HG03280 (cell line): ENCODE measurements at regions not wholly inside any gene's neighbourhood (a gene's known extent, or its start where the extent isn't known, plus 50 kb on each side); places are given as distances from the start of the nearest gene placed in this dataset.

Experiments used
- ATAC-seq: cut with Tn5 transposase; IDR thresholded peaks from one replicate; pipeline ENCODE4 v1.9.1; 2021; ENCODE audit warnings: mild to moderate bottlenecking, moderate library complexity; ENCODE audit not compliant: unreplicated experiment

DNA sequence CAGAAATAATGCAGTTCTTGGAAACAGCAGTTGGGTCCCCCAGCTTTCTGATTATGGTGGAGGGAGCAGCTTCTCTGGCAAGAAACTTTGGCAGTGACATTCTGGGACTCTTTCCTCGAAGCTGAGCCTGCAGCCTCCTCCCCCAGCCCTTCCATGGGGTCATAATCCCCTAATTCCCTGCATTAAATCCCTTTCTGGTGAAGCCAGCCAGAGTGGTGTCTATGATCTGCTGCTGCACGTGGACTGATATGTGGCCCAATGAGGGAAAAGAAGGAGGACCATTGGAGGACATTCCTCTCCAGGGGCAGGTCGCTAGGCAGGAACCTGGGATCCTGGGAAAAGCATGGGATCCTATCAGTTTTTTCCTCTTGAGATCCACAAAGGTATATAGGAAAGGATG is 470.5 kb downstream of the RPS24 start:
- ATAC-seq: no peak

DNA sequence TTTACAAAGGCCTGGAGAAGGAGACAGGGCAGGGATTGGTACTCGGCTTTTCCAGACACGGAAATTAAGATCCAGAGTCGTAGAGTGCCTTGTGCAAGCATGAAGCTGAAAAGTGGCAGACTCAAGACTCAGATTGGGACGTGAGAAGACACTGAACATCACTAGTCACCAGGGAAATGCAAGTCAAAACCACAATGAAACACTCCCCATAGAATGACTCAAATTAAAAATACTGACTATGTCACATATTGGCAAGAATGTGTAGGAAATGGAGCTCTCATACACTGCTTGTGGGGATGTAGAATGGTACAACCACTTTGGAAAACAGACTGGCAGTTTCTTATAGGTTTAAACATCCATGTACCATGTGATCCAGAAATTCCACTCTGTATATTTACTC is 472.0 kb downstream of the RPS24 start:
- no peak for ATAC-seq

DNA sequence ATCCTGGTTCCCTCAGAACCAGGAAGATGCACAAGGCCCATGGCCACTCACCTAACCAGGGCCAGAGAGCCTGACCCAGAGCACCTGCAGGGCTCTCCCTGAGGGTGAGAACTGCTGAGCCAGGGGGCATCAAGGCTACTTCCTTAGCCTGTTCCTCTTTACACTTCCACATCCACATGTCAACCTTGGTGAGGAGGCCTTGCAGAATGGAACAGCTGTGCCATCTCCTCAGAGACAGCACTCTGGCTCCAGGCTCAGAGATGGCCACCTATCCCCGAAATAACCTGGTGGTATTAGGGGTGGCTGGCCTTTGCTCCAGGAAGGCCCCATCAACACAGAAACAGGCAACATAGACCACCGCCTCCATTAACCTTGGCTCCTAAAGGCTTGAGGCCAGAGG is 473.0 kb downstream of the RPS24 start:
- no peak for ATAC-seq

DNA sequence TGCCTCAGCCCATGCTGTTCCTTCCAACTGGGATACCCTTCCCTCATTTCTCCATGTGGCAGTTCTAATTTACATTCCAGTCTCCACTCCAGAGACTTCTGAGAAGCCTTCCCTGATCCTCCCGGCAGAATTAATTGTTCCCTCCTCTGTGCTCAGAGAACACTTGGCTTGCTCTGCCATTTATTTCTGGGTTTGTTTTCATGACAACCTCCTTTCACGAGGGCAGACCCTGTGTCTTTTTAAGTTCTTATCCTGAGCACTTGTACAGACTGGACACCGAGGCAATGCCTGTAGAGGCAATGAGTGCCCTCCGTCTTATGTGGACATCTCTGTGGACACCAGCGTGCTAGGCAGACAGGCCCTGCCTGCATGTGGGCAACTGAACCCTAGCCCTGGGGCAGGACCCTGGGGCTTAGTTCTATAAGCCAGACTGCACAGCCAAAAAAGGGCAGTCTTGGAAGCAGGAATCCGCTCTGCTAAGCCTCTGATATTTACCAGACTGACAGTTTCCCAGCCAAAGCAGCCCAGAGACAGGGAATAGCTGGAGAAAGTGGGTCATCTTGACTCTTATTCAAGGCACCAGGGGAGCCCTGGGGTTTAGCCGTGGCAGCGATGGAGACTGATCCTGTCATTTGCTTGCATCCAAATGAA is 474.0 kb downstream of the RPS24 start:
- ATAC-seq: no peak

DNA sequence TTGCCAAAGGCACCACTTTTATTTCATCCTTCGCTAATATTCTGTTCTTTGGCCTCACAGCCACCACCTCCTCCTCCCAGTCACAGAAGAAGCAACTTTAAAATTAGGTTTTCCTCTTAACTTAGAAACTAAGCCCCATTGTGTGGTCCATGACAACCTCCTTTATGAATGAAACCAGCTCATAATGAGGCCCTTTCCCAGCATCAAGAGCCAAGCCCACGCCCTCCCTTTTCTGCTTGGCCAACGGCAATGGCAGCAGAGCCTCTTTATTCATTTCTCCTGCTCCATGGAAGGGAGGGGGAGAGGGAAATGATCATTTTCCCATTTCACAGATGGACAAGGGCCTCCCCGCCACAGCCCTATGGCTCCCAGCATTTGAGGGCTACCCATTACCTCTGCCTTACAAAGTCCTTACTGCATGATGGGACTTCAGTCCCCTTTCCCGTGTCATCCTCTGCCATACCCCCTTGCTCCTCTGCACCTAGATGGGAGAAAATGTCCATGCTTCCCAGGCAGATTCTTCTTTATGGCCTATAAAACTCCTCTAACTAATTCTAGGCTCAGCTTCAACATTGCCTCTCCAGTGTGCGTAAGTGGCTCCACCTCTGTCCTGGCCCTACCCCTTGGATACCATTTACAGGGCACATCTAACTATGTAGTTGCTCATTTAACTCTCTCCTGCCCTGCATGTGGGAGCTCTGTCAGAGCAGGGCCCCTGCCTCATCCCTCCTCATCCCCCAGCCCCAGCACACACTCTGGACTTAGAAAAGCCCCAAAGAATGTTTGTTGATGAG is 475.5 kb downstream of the RPS24 start:
- no peak for ATAC-seq

DNA sequence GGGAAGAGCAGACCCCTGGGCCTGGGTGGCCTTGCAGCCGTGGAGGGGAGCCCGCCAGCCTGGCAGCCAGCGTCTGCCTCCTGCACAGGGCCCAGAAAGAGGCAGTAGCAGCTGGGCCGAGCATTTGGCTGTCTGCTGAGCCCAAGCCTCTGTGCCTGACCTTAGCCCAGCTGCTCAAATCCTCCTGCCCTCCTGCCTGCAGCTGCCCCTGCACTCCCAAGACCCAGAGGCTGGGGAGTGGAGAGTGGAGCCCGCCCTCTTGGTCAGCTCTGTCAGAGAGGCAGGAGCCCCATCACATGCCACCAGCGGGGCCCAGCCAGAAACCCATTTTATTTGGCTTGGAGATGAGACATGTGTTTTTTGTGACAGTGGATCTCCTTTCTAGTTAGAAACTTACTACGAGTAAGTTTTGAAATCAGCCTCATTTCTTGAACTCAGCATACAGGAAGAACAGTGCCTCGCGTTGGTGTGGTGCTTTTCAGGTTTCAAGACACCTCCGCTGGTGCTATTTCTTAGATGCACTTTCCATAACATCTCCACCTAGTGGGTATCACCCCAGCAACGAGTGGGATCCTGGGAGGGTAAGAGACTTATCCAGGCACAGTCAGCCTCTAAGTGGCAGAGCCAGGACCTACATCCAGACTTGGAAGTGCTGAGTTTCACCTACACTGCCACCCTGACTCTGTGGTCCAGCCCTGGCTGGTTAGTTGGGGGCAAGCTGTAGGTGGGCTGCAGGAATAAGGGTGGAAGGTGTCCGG is 477.1 kb downstream of the RPS24 start:
- no peak for ATAC-seq

DNA sequence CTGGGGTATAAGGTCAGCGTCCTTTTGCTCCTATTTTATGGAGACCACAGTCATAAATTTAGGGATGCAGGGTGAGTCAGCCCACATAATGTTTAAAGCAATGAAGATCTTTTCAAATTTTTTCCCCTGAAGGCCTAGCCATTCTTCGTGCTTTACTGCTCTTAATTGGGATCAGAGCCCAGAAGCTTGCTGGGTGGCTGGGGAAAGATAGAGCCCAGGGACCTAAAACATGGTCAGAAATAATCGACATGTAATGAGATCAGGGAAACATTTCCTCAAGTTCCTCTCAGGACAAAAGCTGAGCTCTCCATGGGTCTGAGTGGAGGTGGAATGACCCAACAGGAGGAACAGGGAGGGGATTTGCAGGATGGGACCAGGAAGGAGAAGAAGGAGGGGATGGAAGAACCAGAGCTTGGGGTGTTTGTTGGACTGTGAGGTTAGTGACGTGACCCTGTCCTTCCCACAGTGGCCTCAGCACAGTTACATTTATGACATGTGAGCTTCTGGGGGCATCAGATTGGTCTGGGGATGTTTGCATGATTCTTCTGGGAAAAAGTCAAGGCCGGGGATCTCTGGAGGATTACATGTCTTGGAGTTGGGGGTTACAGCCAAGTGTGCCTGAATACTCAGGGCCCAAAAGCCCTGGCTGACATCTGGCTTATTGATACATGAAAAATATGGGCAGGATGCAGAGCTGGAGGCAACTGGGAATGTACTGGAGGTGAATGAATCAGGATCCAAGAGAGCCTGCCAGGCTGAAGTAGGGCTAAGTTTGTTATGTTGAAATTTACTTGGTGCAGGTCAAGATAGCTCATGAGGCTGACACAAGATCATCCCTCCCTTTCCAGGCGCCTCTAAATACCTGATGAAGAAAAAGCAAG is 477.9 kb downstream of the RPS24 start:
- ATAC-seq: no peak

DNA sequence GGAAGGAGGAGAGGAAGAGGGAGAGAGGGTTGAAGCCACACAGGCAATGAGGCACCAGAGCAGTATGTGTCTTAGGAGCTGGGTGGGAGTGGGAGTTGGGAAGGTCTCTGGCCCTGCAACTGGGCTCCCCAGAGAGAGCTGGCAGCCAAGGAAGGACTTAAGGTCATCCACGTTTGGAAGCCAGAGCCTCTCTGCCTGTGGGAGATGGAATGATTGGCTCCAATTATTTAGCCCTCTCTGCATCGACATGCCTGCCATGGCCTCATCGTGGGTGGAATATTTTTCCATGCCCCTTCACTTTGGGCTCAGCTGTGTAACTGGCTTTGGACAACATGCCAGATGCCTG is 478.5 kb downstream of the RPS24 start:
- no peak for ATAC-seq

DNA sequence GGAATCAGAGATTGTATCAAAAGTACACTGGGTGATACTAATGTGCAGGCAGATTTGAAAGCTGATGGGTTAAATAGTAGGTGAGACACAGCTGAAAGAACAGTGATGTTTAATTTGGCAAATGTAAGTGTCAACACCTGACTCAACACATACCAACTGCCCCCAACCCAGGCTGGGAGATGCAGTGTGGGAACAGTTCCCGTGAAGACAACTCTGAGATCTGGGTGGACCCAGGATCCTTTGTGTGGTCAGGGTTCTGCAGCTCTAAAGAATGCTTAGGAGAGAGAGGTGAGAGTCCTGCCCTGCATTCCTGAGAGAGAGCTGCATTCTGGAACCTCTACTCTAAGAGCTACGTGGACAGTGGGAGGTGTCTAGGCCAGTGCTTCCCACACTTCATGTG is 479.7 kb downstream of the RPS24 start:
- no peak for ATAC-seq

DNA sequence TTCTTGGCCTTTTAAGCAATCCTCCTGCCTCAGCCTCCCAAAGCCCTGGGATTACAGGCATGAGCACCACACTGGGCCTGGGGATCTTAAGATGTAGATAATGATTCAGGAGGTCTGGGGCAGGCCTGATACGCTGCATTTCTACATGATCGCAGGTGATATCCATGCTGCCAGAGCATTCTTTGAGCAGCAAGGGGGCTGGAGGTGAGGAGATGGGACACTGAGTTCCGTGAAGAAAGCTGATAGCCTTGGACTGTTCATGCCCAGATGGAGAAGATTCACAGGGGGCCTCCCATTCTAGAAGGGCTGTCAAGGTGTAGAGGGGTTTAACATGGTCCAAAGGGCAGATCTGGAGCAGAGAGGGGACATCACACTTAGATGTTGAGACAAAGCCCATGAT is 480.3 kb downstream of the RPS24 start:
- no peak for ATAC-seq

DNA sequence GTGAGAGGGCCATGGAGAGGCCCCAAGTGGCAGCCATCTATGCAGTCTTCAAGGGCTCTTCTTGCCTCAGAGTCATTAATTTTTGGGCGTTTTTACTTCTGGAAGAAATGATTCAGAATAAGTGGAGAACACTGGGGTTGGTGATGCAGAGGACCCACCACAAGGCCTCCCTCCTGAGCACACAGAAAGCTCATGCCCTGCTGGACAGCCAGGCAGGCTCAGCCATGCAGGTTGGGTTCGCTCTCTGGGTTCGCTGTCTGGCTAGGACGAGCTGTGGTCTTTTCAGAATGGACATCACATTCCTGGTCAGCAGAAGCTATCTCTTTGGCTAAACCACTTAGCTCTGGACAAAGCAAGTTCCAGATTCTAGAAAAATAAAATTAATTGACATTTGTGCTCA is 480.8 kb downstream of the RPS24 start:
- ATAC-seq: no peak

DNA sequence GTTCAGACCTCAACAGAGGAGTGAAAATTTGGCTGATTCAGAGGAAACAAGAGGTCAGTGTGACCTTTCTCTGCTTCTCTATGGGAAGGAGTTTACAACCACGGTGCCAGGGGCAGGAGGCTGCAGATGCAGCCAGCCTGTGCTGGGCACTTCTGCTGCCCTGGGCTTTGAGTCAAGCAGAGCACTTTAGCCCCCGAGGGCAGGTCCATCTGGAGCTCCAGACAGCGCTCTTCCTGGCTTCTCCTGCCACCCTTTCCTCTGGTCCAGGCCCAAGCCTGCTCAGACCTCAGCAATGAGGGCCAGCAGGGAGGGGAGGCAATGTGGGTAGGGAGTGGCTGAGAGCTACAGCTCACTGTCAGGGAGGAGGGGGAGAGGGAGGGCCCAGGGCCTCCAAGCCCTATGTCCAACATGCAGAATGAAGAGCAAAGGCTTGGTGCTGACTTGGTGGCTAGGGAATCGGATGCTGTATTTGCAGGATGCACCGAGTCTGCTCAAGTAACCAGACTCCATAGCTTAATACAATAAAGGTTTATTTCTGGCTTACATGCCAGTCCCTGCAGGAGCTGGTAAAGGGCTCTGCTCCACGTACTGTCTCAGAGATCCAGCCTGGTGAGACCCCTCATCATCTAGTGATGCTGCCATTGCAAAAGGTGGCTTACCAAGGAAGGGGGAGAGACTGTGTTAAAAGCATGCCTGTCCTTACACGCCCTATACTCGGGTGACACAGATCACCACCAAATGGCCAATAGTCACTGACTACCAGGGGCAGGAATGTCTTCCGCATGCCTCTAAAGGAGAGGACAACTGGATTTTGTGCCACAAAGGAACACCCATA is 481.6 kb downstream of the RPS24 start:
- ATAC-seq: no peak

DNA sequence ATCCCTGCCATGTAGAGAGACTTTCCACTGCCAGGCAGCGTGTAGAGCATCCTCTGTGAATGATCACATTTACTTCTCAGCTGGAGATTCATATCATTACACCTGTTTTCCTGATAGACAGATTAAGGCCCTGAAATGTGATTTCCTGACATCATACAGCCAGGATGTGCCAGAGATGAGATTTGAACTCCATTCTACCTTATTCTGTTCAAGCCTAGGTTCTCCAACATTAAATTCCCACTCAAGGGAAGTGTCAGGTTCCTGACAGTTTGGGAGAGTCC is 482.1 kb downstream of the RPS24 start:
- no peak for ATAC-seq

DNA sequence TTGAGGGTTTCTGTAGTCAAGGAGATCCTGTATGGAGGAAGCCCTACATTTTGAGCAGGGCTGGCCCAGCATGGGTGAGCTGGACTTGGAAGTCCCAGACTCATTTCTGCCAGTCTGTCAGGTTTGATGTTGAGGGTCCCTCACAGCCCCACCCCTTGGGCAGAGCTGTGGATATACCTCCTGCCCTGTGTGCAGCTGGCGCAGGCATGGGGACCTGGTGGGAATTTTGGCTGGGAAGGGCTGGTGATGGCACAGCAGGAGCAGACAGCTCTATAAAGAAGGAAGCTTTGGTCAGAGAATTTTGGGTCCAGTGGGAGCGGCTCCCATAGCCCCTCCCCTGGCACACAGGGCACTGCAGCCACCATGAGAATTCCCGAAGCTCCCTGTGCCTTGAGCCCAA is 482.6 kb downstream of the RPS24 start:
- no peak for ATAC-seq

DNA sequence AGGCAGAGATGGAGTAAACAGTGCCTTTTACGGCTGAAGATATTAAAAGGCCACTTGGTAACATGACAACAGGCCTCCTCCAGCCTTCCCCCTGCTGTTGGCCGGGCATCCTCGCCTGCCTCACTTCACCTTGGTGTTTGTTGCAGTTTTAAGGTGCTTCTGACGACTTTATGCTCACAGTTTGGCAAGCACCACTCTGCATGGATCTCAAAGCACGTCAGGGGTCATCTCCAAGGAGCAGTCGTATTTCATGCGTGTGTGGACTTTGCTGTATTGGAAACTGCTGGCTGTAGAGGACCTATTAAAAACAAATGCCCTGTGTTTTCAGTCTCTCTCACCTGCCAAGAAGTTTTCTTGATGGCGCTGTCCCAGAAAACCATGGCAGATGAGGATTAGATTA is 483.1 kb downstream of the RPS24 start:
- no peak for ATAC-seq

DNA sequence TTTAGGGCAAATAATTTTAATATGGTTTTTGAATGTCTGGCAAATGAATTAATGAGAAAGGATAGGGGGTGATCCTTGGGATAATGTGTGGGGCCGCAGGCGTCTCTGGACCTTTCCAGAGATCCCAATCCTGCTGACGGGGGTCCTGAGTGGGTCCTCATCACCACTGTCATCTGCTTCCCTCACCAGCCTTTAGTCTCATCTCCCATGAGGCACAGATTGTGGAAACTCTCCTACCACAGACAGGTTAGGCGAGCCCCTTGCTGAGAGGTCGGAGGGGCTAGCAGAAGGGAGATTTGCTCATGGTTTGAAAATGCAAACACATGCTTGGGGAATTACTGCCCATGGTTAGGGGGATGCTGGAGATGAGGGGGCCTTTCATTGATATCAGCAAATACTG is 484.6 kb downstream of the RPS24 start:
- ATAC-seq: no peak

DNA sequence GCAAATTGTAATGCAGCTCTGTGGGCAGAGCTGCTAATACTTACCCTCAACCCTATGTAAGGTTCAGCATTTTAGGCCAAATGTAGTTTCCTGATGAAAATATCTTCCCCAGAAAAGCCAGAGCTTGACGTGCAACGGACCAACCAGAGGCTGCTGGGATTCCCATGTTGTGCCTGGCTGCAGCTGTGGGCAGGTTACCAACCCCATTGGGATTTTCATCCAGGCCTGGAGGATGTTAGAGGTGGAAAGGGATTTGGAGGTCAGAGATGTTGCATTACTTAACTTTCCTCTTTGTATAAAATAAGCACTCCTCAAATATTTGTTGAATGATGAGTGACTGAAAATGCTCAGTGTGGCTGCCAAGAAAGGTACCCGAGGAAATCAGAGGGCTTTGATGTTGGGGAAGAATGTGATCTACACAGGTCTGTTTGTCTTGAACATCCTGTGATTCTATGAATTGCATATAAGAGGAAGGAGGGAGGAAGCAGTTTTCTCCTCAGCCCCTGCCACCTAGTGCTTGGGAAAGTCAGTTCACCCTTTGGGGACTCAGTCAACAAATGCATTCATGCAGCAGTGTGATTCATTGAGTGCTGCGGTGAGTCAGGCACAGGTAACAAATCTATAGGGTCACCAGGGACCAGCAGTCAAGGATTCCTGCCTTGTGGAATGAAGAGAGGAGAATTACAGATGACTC is 487.2 kb downstream of the RPS24 start:
- no peak for ATAC-seq

DNA sequence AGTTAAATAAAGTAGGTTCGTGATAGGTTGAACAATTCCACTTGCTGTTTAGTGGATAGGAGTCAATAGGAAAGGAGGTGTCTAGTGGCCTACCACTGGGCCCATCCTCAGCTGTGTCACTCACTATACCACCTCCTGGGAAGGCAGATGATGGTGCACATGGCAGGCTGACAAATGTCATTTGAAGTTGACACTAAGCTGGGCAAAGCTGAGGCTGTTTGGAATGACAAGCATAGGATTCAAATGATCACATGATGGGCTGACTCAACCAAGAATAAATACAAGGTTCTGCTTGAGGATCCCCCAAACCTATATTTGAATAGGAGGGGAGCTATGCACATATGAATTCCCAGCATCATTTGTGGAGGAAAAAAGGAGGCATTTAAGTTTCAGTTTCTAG is 489.8 kb downstream of the RPS24 start:
- no peak for ATAC-seq

DNA sequence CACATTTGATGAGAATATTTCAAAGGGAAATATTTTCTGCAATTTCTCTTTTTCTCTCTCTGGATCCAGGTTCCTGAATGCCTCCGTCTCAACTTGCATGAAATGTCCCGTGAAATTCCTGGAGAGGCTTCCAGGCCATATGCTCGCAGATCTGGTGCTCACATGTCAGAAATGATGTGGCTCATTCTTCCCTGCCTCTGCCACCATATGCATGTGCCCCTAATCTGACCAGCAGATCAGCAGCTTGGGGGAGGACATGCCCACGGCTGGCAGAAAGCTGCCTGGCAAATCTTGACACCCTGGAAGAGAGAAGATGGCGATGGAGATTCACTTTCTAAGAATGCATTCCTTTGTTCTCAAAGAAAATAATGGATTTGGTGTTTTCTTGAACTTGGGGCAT is 490.7 kb downstream of the RPS24 start:
- no peak for ATAC-seq

DNA sequence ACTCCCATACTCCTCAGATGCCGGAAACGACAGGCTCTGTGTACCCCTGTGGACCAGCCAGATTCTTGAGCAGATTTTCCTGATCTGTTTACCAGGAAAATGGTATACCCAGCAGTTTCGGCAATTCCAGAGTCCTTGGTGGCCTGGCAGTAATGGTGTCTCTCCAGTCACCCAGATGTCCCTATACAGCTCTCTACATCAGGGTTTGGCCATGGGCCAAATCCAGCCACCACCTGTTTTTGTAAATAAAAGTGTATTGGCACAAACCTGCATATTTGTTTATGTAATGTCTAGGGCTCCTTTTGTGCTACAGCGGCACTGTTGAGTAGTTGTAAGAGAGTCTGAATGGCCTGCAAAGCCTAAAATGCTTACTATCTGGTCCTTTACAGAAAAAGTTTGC is 491.3 kb downstream of the RPS24 start:
- ATAC-seq: no peak
